ENCODE measurements at regions not wholly inside any gene's neighbourhood (a gene's known extent, or its start where the extent isn't known, plus 50 kb on each side); places are given as distances from the start of the nearest gene placed in this dataset.

GRCh38 chr5:56715986-56716385, 99.4 kb upstream of the MAP3K1 start:
- in situ Hi-C loops (cut with MboI; ENCODE audit: low pct_unique_long_range_greater_than_20kb, low sequenced_read_pairs, unreplicated experiment): no loop called here
- TF ChIP-seq CTCF (IDR thresholded peaks at IDR 0.05; ENCODE audit: extremely low read depth, insufficient read depth, missing control alignments): no peak
- DNase-seq (ENCODE audit: low spot score): no peak

DNA sequence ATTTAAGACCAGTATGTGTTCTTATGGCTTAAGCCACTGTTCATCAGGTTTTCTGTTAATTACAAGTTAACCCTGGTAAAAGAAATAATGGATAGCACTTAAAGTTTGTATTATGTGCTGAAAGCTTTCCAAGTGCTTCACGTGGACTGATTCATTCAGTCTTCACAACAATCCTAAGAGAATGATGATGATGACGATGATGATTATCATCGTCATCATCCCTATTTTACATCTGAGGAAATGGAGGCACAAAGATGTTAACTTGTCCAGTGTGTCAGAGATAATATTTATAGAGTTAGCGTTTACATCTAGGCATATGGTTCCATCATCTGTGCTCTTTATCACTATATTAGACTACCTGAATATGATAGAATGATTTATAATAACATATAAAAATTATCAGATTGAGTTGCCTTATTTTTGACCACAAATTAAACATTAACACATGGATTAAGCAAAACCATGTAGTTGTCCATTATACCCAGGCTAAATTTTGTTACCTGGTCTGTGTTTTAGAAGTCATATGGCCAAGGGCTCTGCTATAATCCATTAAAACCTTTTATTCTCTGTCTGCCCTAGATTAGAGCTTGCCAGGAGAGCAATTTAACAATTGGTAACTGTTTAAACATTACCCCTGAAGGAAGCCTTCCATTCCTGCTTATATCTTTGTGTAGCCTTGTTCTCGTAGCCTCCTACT, 102.3 kb upstream of the MAP3K1 start:
- DNase-seq (ENCODE audit: low spot score): no peak
- no peak for TF ChIP-seq CTCF (IDR thresholded peaks at IDR 0.05; ENCODE audit: extremely low read depth, insufficient read depth, missing control alignments)
- in situ Hi-C loops (cut with MboI; ENCODE audit: low pct_unique_long_range_greater_than_20kb, low sequenced_read_pairs, unreplicated experiment): no loop called here

- no peak for TF ChIP-seq CTCF (IDR thresholded peaks at IDR 0.05; ENCODE audit: extremely low read depth, insufficient read depth, missing control alignments)
- no peak for DNase-seq (ENCODE audit: low spot score)
- in situ Hi-C loops (cut with MboI; ENCODE audit: low pct_unique_long_range_greater_than_20kb, low sequenced_read_pairs, unreplicated experiment): no loop called here
Measured at GRCh38 chr5:56710826-56711590, 104.3 kb upstream of the MAP3K1 start.

GRCh38 chr5:56706504-56706903, 108.8 kb upstream of the MAP3K1 start:
- no peak for DNase-seq (ENCODE audit: low spot score)
- in situ Hi-C loops (cut with MboI; ENCODE audit: low pct_unique_long_range_greater_than_20kb, low sequenced_read_pairs, unreplicated experiment): no loop called here
- no peak for TF ChIP-seq CTCF (IDR thresholded peaks at IDR 0.05; ENCODE audit: extremely low read depth, insufficient read depth, missing control alignments)

DNA sequence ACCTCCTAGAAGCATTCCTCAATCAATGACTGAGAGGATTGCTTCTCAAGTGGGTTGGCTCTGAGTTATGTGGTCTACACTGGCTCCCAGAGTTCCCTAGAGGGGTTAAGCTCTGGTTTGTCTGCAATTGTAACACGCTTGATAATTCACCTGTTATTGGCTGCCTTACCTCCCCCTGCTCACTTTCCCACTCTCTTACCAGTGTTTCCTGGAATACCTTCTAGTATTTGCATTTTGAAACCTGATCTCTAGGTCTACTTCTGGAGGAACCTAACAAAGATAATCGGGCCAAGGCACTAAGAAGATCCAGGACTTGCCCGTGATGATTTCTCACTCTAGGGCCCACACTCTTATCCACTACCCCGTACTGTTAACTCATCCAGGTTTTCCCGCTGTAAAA, 110.1 kb upstream of the MAP3K1 start:
- in situ Hi-C loops (cut with MboI; ENCODE audit: low pct_unique_long_range_greater_than_20kb, low sequenced_read_pairs, unreplicated experiment): no loop called here
- DNase-seq (ENCODE audit: low spot score): no peak
- no peak for TF ChIP-seq CTCF (IDR thresholded peaks at IDR 0.05; ENCODE audit: extremely low read depth, insufficient read depth, missing control alignments)

DNA sequence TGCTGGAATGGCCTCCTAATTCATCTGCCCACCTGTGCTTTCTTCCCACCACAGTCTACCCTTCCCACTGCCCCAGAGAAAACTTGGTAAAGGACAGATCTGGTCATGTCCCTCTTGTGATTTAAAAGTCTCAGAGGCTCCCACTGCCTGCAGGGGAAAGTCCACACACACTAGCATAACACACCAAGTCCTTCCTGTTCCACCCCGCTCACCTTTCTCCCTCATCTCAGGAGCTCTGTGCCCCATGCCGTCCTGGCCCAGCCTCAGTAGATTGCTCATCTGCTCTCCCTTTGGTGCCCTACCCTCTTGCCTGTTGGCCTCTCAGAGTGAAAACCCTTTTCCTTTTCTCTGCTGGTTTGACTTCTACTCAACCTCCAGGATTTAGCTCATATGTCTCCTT, 111.4 kb upstream of the MAP3K1 start:
- no peak for TF ChIP-seq CTCF (IDR thresholded peaks at IDR 0.05; ENCODE audit: extremely low read depth, insufficient read depth, missing control alignments)
- in situ Hi-C loops (cut with MboI; ENCODE audit: low pct_unique_long_range_greater_than_20kb, low sequenced_read_pairs, unreplicated experiment): no loop called here
- no peak for DNase-seq (ENCODE audit: low spot score)

Measured in GM13977 (cell line).